Osteoblast (primary cell): ENCODE measurements at regions not wholly inside any gene's neighbourhood (a gene's known extent, or its start where the extent isn't known, plus 50 kb on each side); places are given as distances from the start of the nearest gene placed in this dataset.

Experiments
- DNase-seq: peaks from one replicate; pipeline ENCODE4 v3.0.0; 2011; ENCODE audit warnings: low spot score, mixed read lengths; ENCODE audit not compliant: insufficient read length; ENCODE audit errors: missing footprints
- H2AFZ ChIP-seq: 2 replicates; pipeline ENCODE4 v1.6.0; 2011; ENCODE audit warnings: mild to moderate bottlenecking, low read length
- H3K27ac ChIP-seq: 2 replicates; pipeline ENCODE4 v1.5.1; 2011; ENCODE audit warnings: mild to moderate bottlenecking, low read depth, low read length, moderate library complexity
- H3K27me3 ChIP-seq: 2 replicates; pipeline ENCODE4 v1.6.0; 2012; ENCODE audit warnings: mild to moderate bottlenecking, control low read depth, inconsistent platforms, low read length, moderate library complexity; ENCODE audit not compliant: insufficient read depth
- H3K36me3 ChIP-seq: 2 replicates; pipeline ENCODE4 v1.5.1; 2011; ENCODE audit warnings: mild to moderate bottlenecking, low read length, control low read depth, moderate library complexity; ENCODE audit not compliant: insufficient read depth
- H3K4me1 ChIP-seq: 2 replicates; pipeline ENCODE4 v1.5.1; 2011; ENCODE audit warnings: mild to moderate bottlenecking, low read length, control low read depth, moderate library complexity; ENCODE audit not compliant: insufficient read depth
- H3K4me2 ChIP-seq: 2 replicates; pipeline ENCODE4 v1.6.0; 2011; ENCODE audit warnings: mild to moderate bottlenecking, low read length; ENCODE audit not compliant: insufficient read depth
- H3K4me3 ChIP-seq: fragments of 200-600 bp; sonication (generic); 3 replicates; pipeline ENCODE4 v1.5.1; 2012; ENCODE audit warnings: mild to moderate bottlenecking, low read length, inconsistent platforms; ENCODE audit not compliant: insufficient read depth
- H3K79me2 ChIP-seq: 2 replicates; pipeline ENCODE4 v1.6.0; 2012; ENCODE audit warnings: mild to moderate bottlenecking, low read length, control low read depth, inconsistent platforms; ENCODE audit not compliant: insufficient read depth
- H3K9me3 ChIP-seq: 2 replicates; pipeline ENCODE4 v1.5.1; 2011; ENCODE audit warnings: low read depth, low read length, control low read depth
- H4K20me1 ChIP-seq: 2 replicates; pipeline ENCODE4 v1.6.0; 2012; ENCODE audit warnings: mild to moderate bottlenecking, low read length, control low read depth; ENCODE audit not compliant: insufficient read depth
- CTCF ChIP-seq: IDR thresholded peaks from 2 replicates; pipeline ENCODE4 v1.5.1; 2011; ENCODE audit warnings: mild to moderate bottlenecking, low read depth, low read length, moderate library complexity; ENCODE audit errors: extremely low read depth

- no peaks in the 10 kb centered on the region for H4K20me1 ChIP-seq
- no peaks in the 10 kb centered on the region for H3K4me1 ChIP-seq
- no peak overlapping the region for H3K27ac ChIP-seq
- H3K27me3 ChIP-seq, result no peaks in the 10 kb centered on the region
- no peak for TF ChIP-seq CTCF
- no peaks in the 10 kb centered on the region for H3K9me3 ChIP-seq
- H2AFZ ChIP-seq, result no peak overlapping the region
- no peaks in the 10 kb centered on the region for H3K36me3 ChIP-seq
- H3K79me2 ChIP-seq, result no peaks in the 10 kb centered on the region
- H3K4me3 ChIP-seq, result no peak overlapping the region
- no peak for DNase-seq
- H3K4me2 ChIP-seq, result no peak overlapping the region
These were observed 268.0 kb upstream of the ANO3 start for GRCh38 chr11:26063915-26064314.

GRCh38 chr11:26065944-26066343 lies 266.0 kb upstream of the ANO3 start:
- Histone ChIP-seq H3K79me2 (no peaks in the 10 kb centered on the region), H4K20me1 (no peaks in the 10 kb centered on the region), H3K4me2 (no peak overlapping the region), H3K9me3 (no peaks in the 10 kb centered on the region), H3K4me1 (no peaks in the 10 kb centered on the region), H3K4me3 (no peak overlapping the region), H2AFZ (no peak overlapping the region), H3K27me3 (no peaks in the 10 kb centered on the region), H3K36me3 (no peaks in the 10 kb centered on the region), H3K27ac (no peak overlapping the region)
- DNase-seq, result no peak
- no peak for TF ChIP-seq CTCF

DNA sequence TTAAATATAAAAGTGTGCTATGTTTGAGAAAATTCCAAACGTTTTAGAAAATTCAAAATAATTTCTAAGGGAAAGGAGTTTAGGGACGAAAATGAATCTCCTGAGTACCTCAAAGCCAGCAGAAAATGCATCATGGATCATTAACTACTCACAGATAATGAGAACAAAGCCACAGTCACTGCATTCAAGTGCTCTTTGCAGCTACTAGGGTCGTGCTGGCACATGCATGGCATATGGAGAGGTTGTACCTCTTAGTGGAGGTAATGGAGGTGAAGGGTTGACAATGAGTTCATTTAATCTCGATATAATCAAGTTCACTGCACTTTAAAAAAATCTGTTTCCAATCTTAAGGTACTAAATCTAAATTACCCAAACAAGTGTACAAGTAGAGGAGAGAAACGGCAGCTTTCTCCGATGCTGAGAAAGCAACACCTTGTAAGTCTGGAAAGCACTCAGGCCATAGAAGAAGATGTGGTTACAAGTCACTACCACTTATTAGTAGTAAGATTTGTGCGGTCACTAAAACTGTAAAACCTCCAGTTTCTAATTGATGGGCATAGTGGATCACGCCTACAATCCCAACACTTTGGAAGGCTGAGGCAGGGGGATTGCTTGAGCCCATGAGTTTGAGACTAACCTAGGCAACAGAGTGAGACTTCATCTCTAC lies 261.1 kb upstream of the ANO3 start:
- H2AFZ ChIP-seq, result no peak overlapping the region
- no peaks in the 10 kb centered on the region for H3K79me2 ChIP-seq
- no peaks in the 10 kb centered on the region for H3K9me3 ChIP-seq
- TF ChIP-seq CTCF, result no peak
- DNase-seq, result no peak
- H3K36me3 ChIP-seq, result no peaks in the 10 kb centered on the region
- H3K4me3 ChIP-seq, result no peak overlapping the region
- no peaks in the 10 kb centered on the region for H3K4me1 ChIP-seq
- no peaks in the 10 kb centered on the region for H4K20me1 ChIP-seq
- H3K27ac ChIP-seq, result no peak overlapping the region
- H3K4me2 ChIP-seq, result no peak overlapping the region
- H3K27me3 ChIP-seq, result no peaks in the 10 kb centered on the region

DNA sequence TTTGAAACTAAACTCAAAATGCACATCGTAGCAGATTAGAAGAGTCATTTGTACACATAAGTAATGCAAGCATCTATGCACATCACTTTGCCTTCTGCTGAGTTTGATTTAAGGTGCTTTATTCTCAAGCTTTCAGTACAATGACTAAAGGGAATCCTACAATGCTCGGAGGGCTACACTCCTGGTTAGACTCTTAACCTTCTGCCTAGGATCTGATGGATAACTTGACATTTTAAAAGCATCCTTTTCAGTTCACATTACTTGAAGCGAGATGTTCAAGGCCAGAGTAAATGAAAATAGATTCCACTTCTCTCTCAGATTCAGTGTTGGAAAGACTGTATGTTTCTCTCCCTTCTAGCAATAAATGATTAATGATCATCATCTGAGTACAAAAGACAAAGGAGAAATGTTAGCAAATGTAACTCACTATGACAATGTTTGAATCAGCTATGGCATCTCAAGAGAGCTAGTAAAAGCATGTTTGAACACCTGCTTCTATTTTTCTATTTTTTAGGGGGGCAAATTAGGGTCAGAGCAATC lies 259.2 kb upstream of the ANO3 start:
- Histone ChIP-seq H3K27me3 (no peaks in the 10 kb centered on the region), H3K36me3 (no peaks in the 10 kb centered on the region), H3K9me3 (no peaks in the 10 kb centered on the region), H3K27ac (no peak overlapping the region), H2AFZ (no peak overlapping the region), H4K20me1 (no peaks in the 10 kb centered on the region), H3K4me3 (no peak overlapping the region), H3K79me2 (no peaks in the 10 kb centered on the region), H3K4me2 (no peak overlapping the region), H3K4me1 (no peaks in the 10 kb centered on the region)
- TF ChIP-seq CTCF, result no peak
- DNase-seq, result no peak
